ENCODE measurements at regions not wholly inside any gene's neighbourhood (a gene's known extent, or its start where the extent isn't known, plus 50 kb on each side); places are given as distances from the start of the nearest gene placed in this dataset.

GRCh38 chr13:51519771-51520216 lies 64.5 kb upstream of the WDFY2 start:
- no peak for TF ChIP-seq CTCF (IDR thresholded peaks at IDR 0.05 in 4 of 5, conservative IDR thresholded peaks at IDR 0.05 in 1 of 5)
- TF ChIP-seq POLR2A (IDR thresholded peaks at IDR 0.05): no peak
